A549 (cell line): ENCODE measurements at regions not wholly inside any gene's neighbourhood (a gene's known extent, or its start where the extent isn't known, plus 50 kb on each side); places are given as distances from the start of the nearest gene placed in this dataset.

Source experiments
- CHD4 ChIP-seq: fragments of 200-600 bp; sonication (generic); IDR thresholded peaks from 2 replicates; pipeline ENCODE4 v1.6.1; 2016; ENCODE audit warnings: antibody characterized with exemption, mild to moderate bottlenecking, borderline replicate concordance
- CTCF ChIP-seq: fragments of >200 bp; sonication (Bioruptor Twin); formaldehyde crosslinking; IDR thresholded peaks from 3 replicates; pipeline ENCODE4 v1.5.1; 2016
- HDAC2 ChIP-seq: fragments of 200-600 bp; sonication (generic); IDR thresholded peaks from 2 replicates; pipeline ENCODE4 v1.6.1; 2016
- HMGXB4 ChIP-seq: fragments of 250-450 bp; sonication (Bioruptor Pico); IDR thresholded peaks from 2 replicates; pipeline ENCODE4 v1.5.0; 2021; ENCODE audit warnings: mild to moderate bottlenecking, moderate library complexity, borderline replicate concordance
- HOXA7 ChIP-seq: fragments of 250-450 bp; sonication (Bioruptor Pico); IDR thresholded peaks from 2 replicates; pipeline ENCODE4 v1.5.0; 2020; ENCODE audit warnings: mild to moderate bottlenecking, moderate library complexity
- MYC ChIP-seq: IDR thresholded peaks from 2 replicates; pipeline ENCODE4 v1.6.1; 2012; ENCODE audit warnings: mild to moderate bottlenecking, inconsistent platforms, low read length, improper control_type of control experiment, borderline replicate concordance
- RAD21 ChIP-seq, 2 experiments: fragments of >200 bp in 1 of 2; sonication (Bioruptor Twin) in 1 of 2; formaldehyde crosslinking in 1 of 2; IDR thresholded peaks in 1 of 2; conservative IDR thresholded peaks in 1 of 2; 2 replicates in 1 of 2; 3 replicates in 1 of 2; pipeline ENCODE4 v1.6.1; 2012 to 2018; ENCODE audit warnings: inconsistent platforms in 1 of 2
- RARB ChIP-seq: fragments of 250-450 bp; sonication (Bioruptor Pico); IDR thresholded peaks from 2 replicates; pipeline ENCODE4 v1.8.0; 2021; ENCODE audit warnings: mild to moderate bottlenecking, moderate library complexity
- REST ChIP-seq: fragments of 200-600 bp; sonication (generic); IDR thresholded peaks from 2 replicates; pipeline ENCODE4 v1.6.1; 2016; ENCODE audit warnings: antibody characterized with exemption, mild to moderate bottlenecking, moderate library complexity
- ZFP36 ChIP-seq: fragments of 450-650 bp; IDR thresholded peaks from 2 replicates; pipeline ENCODE4 v1.6.1; 2014; ENCODE audit warnings: borderline replicate concordance; ENCODE audit not compliant: partially characterized antibody

- no peak for TF ChIP-seq CTCF
- no peak for TF ChIP-seq CHD4
- TF ChIP-seq REST: no peak
- TF ChIP-seq RARB (CRISPR knock-in tag): no peak
- TF ChIP-seq RAD21 (conservative IDR thresholded peaks at IDR 0.05 in 1 of 2, IDR thresholded peaks at IDR 0.05 in 1 of 2): no peak
- TF ChIP-seq HMGXB4 (CRISPR knock-in tag): no peak
- no peak for TF ChIP-seq HOXA7 (CRISPR knock-in tag)
- no peak for TF ChIP-seq HDAC2
- TF ChIP-seq MYC: no peak
- no peak for TF ChIP-seq ZFP36
These were observed 86.0 kb upstream of the PFKP start for GRCh38 chr10:2981361-2981801.
